GM12873 (cell line): ENCODE measurements at regions not wholly inside any gene's neighbourhood (a gene's known extent, or its start where the extent isn't known, plus 50 kb on each side); places are given as distances from the start of the nearest gene placed in this dataset.

ENCODE experiments used
- TF ChIP-seq, protein P1 (sequence below): IDR thresholded peaks from 2 replicates; pipeline ENCODE4 v1.5.1; 2012; ENCODE audit warnings: low read depth, mild to moderate bottlenecking, moderate library complexity, low read length, control low read depth; ENCODE audit not compliant: insufficient read depth; ENCODE audit errors: missing control alignments

DNA sequence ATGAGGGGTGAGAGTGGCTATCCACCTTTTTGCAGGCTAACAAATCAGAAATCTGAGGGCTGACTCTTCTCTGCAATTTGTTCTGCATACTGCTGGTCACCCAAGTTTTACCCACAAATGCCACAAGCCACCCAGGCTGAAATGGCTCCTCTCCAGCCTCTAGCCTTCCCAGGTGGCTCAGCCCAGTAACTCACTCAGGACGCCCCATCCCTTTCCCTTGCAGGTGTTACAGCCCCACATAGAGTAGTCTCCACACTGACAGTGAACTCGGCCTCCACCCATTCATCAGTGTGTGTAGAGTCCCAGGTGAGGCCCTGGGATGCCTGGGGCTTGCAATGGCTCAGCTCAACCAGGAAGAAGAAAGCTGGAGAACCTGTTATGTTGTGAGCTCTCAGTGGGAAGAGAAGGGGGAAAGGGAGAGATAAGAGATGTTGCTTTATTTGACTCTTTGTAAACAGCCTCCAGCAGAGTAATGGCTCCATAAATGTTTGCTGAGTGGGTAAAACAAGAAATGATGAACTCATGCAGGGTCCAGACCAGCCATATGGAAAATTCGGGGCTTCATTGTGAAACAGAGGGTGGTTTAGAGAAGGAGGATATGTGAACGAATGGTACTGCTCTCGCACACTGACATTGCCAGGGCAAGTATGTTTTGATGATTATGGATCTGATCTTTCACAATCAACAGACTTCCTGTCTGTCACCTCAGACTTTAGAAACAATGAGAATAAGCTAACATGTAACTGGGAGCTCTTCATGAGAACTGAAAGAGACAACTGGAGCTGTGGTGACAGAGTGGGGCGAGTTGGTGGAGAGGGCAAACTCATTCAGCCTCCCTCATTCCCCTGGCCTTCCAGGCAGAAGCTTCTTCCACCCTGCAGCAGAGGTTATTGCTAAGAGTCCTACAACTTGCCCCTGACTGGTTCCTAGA, 74.2 kb upstream of the RFC3 start:
- TF ChIP-seq, protein P1, sequence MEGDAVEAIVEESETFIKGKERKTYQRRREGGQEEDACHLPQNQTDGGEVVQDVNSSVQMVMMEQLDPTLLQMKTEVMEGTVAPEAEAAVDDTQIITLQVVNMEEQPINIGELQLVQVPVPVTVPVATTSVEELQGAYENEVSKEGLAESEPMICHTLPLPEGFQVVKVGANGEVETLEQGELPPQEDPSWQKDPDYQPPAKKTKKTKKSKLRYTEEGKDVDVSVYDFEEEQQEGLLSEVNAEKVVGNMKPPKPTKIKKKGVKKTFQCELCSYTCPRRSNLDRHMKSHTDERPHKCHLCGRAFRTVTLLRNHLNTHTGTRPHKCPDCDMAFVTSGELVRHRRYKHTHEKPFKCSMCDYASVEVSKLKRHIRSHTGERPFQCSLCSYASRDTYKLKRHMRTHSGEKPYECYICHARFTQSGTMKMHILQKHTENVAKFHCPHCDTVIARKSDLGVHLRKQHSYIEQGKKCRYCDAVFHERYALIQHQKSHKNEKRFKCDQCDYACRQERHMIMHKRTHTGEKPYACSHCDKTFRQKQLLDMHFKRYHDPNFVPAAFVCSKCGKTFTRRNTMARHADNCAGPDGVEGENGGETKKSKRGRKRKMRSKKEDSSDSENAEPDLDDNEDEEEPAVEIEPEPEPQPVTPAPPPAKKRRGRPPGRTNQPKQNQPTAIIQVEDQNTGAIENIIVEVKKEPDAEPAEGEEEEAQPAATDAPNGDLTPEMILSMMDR: no peak

DNA sequence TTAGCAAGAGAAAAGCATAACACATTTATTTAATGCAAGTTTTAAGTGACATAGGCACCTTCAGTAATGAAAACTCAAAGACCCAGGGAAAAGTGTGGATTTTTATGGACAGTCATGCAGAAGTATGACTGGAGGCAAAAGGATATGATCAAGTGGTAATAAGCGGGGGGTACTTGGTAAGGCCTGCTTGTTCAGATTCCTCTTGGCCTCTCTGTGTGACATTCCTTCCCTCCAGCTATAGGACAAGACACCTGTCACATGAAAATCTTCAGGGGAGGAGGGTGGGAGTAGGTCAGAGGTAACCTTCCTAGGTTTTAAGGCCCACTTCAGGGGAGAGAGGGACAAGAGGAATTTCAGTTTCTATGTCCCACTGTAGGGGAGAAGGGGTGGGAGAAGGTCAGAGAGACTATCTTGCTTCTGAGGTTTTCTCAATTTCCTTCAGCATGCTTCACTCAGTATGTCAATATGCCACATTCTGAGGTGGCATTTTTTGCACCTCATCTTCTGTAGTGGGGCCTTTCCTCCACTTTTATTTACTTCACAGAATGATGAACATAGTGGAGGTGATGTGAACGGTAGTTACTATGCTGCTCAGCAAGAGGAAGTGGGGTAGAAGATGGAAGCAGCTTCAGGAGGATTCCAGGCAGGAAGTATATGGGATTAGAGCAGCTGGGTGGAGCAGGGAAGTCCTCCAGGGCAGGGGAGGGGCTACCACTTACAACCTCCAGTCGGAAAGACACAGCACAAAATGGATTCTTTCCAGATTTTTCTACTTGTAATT, 73.2 kb upstream of the RFC3 start:
- TF ChIP-seq, protein P1: no peak

DNA sequence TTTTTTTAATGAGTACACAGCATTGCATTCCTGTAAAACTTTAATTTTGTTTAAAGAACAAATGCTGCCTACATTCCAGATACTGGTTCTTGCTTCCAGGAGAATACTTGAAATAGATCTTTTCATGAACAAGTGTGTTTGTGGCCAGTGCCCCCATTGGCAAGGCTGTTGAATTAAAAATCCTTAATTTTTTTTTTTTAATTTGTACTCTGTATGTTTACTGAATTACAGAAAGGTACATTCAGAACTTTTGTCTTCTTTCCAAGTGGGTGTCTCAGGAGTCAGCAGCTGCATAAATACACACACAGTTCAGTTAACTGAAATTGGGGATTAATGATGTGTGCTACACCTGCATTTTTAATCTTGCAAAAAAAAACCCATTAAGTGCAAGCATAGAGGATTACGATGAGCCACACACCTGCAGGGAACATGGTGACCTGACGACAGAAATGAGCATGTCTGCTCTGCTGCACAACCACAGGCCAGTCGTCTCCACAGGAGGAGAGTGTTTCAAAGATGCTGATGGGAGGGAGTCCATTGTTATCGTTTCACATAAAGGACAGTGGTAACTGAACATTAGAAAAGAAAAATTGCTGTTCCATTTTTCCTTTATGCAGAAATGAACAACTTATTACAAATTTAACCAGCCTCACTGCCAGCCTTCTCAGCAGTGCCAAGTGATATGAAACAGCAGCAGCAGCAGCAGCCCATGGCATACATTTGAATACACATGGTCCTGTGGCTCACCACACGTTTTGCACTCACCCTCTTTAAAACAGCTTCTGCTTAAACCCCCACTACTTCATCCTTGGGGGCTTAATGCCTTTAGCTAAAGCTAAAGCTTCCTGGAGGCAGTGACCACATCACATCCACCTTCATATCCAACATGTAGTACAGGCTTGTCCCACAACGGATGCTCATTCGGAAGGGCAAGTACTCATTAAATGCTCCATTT, 72.3 kb upstream of the RFC3 start:
- TF ChIP-seq, protein P1: no peak

DNA sequence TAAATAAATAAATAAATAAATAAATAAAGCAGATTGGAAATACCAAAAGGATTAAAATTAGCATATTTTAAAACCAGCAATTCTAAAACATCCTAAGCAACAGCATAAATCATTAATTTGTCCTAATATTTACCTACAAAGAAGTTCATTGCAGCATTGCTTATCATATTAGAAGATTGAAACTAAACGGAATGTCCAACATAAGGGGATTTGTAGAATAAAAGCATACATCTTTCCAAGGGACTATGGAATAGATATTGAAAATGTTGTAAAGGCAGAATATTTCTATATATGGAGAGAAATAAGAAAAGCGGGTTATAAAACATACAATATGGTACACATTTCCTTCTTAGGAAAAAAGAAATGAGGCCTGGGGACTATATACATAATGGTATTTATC, 71.1 kb upstream of the RFC3 start:
- TF ChIP-seq, protein P1: no peak

DNA sequence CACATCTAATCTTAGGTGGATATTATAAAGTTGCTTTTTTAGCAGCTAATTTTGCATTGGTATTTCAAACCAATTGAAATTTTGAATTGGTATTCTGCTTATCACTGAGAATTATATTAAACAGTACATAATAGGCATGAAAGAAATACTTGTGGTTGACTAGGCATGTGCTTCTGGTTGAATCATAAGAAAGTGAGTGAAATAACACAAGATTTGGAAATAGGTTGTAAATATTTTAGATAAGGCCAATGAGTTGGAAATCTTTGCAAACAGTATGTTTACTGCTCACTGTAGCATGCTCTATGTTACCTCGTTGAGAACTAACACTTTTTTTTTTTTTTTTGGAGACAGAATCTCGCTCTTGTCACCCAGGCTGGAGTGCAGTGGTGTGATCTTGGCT, 66.8 kb upstream of the RFC3 start:
- TF ChIP-seq, protein P1: no peak

DNA sequence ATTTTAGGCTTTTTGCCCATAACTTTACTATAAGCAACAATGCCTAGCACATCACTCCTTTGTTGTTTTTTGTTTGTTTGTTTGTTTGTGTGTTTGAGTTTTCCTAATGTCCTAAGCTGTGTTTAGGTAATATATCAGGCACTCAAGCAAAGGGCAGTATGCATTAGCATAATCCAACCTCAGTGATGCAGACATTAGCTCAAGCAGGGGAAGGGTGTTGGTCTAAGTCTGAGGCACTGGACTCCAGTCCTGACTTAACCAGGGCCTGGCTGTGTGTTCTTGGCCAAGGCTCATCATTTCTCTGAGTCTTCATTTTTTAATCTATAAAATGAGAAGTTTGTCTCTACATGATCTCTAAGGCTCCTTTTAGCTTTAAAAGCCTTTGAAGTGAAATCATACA, 65.9 kb upstream of the RFC3 start:
- TF ChIP-seq, protein P1: no peak
